CD14-positive monocyte (primary cell): ENCODE measurements at regions not wholly inside any gene's neighbourhood (a gene's known extent, or its start where the extent isn't known, plus 50 kb on each side); places are given as distances from the start of the nearest gene placed in this dataset.

ENCODE experiments used
- DNase-seq, 3 donors: peaks; one replicate each; pipeline ENCODE4 v3.0.0-alpha.2; 2011 to 2022
- H2AFZ ChIP-seq: 2 replicates; pipeline ENCODE4 v1.6.0; 2012; ENCODE audit warnings: mild to moderate bottlenecking, low read depth, low read length, inconsistent platforms; ENCODE audit not compliant: insufficient read depth, poor library complexity, severe bottlenecking
- H3K27ac ChIP-seq, 2 donors: 1 replicate in 1 of 2; 2 replicates in 1 of 2; pipeline ENCODE4 v1.5.1; 2012 to 2013; ENCODE audit warnings: low read length in 2 of 2, control low read depth in 1 of 2, inconsistent platforms in 1 of 2, low read depth in 1 of 2, mild to moderate bottlenecking in 1 of 2
- H3K27me3 ChIP-seq, 2 donors: one replicate each; pipeline versions ENCODE4 v1.6.0 to v1.6.1; 2011 to 2013; ENCODE audit warnings: low read length in 2 of 2; ENCODE audit not compliant: control insufficient read depth in 2 of 2, insufficient read depth in 2 of 2
- H3K36me3 ChIP-seq, 2 donors: replicated peaks in 1 of 2; 1 replicate in 1 of 2; 2 replicates in 1 of 2; pipeline versions ENCODE4 v1.5.1 to v1.6.1; 2012 to 2013; ENCODE audit warnings: low read length in 2 of 2, control low read depth in 1 of 2, inconsistent platforms in 1 of 2, mild to moderate bottlenecking in 1 of 2; ENCODE audit not compliant: insufficient read depth in 2 of 2, control insufficient read depth in 1 of 2
- H3K4me1 ChIP-seq, 2 donors: 1 replicate in 1 of 2; 2 replicates in 1 of 2; pipeline versions ENCODE4 v1.5.1 to v1.6.1; 2012 to 2013; ENCODE audit warnings: low read length in 2 of 2, control low read depth in 1 of 2, inconsistent platforms in 1 of 2, mild to moderate bottlenecking in 1 of 2, moderate library complexity in 1 of 2; ENCODE audit not compliant: insufficient read depth in 2 of 2, control insufficient read depth in 1 of 2
- H3K4me2 ChIP-seq: replicated peaks from 2 replicates; pipeline ENCODE3; 2012; ENCODE audit warnings: low read length, moderate library complexity, mild to moderate bottlenecking; ENCODE audit not compliant: poor library complexity, severe bottlenecking; ENCODE audit errors: extremely low read depth
- H3K4me3 ChIP-seq, 3 experiments: fragments of 200-600 bp in 1 of 3; sonication (generic) in 1 of 3; replicated peaks in 1 of 3; 1 replicate in 2 of 3; 2 replicates in 1 of 3; pipeline ENCODE4 v1.5.1; 2011 to 2013; ENCODE audit warnings: low read length in 3 of 3, mild to moderate bottlenecking in 3 of 3, control low read depth in 2 of 3, low read depth in 2 of 3, inconsistent platforms in 1 of 3, moderate library complexity in 1 of 3
- H3K79me2 ChIP-seq: 2 replicates; pipeline ENCODE4 v1.6.0; 2012; ENCODE audit warnings: mild to moderate bottlenecking, control low read depth, inconsistent platforms, low read length, moderate library complexity; ENCODE audit not compliant: insufficient read depth
- H3K9ac ChIP-seq: 2 replicates; pipeline ENCODE4 v1.6.0; 2017; ENCODE audit warnings: low read length, mild to moderate bottlenecking; ENCODE audit not compliant: insufficient read depth, poor library complexity, severe bottlenecking
- H3K9me3 ChIP-seq, 2 donors: replicated peaks in 1 of 2; 1 replicate in 1 of 2; 2 replicates in 1 of 2; pipeline versions ENCODE4 v1.5.1 to v1.6.1; 2012 to 2013; ENCODE audit warnings: low read length in 2 of 2, control low read depth in 1 of 2; ENCODE audit not compliant: control insufficient read depth in 1 of 2, insufficient read depth in 1 of 2
- H4K20me1 ChIP-seq: 2 replicates; pipeline ENCODE4 v1.6.0; 2012; ENCODE audit warnings: mild to moderate bottlenecking, low read length, control low read depth, moderate library complexity; ENCODE audit not compliant: insufficient read depth
- H3K27ac Mint-ChIP-seq, 7 donors: one replicate each; pipeline ENCODE4 v1.8.0; 2020; ENCODE audit warnings: mild to moderate bottlenecking in 7 of 7, mixed read lengths in 7 of 7, moderate library complexity in 6 of 7, inconsistent platforms in 2 of 7
- H3K27me3 Mint-ChIP-seq, 3 donors: one replicate each; pipeline ENCODE4 v1.8.0; 2021 to 2022; ENCODE audit warnings: low read depth in 3 of 3, mild to moderate bottlenecking in 3 of 3, mixed read lengths in 3 of 3, moderate library complexity in 3 of 3, inconsistent platforms in 1 of 3
- H3K36me3 Mint-ChIP-seq, 2 donors: one replicate each; pipeline ENCODE4 v1.8.0; 2020; ENCODE audit warnings: mixed read lengths in 2 of 2, inconsistent platforms in 1 of 2, mild to moderate bottlenecking in 1 of 2
- H3K4me1 Mint-ChIP-seq: one replicate; pipeline ENCODE4 v1.8.0; 2020; ENCODE audit warnings: mild to moderate bottlenecking, mixed read lengths
- H3K4me3 Mint-ChIP-seq, 2 donors: one replicate each; pipeline ENCODE4 v1.8.0; 2020; ENCODE audit warnings: mild to moderate bottlenecking in 2 of 2, mixed read lengths in 2 of 2, moderate library complexity in 1 of 2
- H3K9me3 Mint-ChIP-seq, 7 donors: one replicate each; pipeline ENCODE4 v1.8.0; 2020 to 2022; ENCODE audit warnings: mixed read lengths in 7 of 7, mild to moderate bottlenecking in 6 of 7, moderate library complexity in 6 of 7, inconsistent platforms in 2 of 7
- WGBS: methylation state at CpG from one replicate; pipeline ENCODE4 v1.1.5; 2013; ENCODE audit warnings: missing lambda C conversion rate; ENCODE audit not compliant: insufficient coverage; 5-methylcytosine and 5-hydroxymethylcytosine counted together
- intact Hi-C, 2 donors: fragments of 100-400 bp; cut with micrococcal nuclease; formaldehyde crosslinking; loops; one replicate each; pipeline versions ENCODE4 v1.15.0 to v1.15.1; 2023
- TF ChIP-seq, protein P1 (sequence below): fragments of 200-600 bp; IDR thresholded peaks from one replicate; pipeline ENCODE4 v1.8.0; 2022; ENCODE audit warnings: antibody characterized with exemption, mild to moderate bottlenecking

DNA sequence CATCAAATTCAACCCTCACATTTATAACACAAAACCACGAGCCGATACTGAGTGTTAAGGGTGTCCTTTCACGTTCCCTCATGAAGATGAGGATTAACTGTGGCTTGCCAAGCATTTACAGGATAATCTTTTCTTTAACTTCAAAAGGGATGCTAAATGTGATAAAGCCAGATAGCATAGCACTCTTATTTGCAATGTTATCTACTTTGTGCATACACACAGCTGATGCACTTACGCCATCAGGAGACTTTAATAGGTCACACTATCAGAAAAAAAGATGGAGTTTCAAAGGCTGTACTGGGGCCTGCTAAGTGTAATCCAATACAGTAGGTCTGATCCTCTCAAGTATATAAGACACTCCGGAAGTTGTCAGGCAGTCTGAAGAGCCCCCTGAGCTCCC, 572.7 kb downstream of the PIK3C3 start:
- Mint-ChIP-seq H3K4me3 (no peak overlapping the region), H3K27me3 (peaks cover 0 to 5% (median 2%) of the 10 kb centered on the region in 3 donors), H3K4me1 (no peaks in the 10 kb centered on the region), H3K36me3 (no peaks in the 10 kb centered on the region), H3K27ac (no peak overlapping the region), H3K9me3 (peaks cover 0 to 6% (median 0%) of the 10 kb centered on the region in 7 donors)
- Histone ChIP-seq H3K27ac (no peak overlapping the region), H3K4me1 (no peaks in the 10 kb centered on the region), H3K27me3 (no peaks in the 10 kb centered on the region), H3K4me3 (no peak overlapping the region), H4K20me1 (no peaks in the 10 kb centered on the region), H3K79me2 (no peaks in the 10 kb centered on the region), H3K9ac (no peak overlapping the region), H3K4me2 (no peak overlapping the region), H2AFZ (no peak overlapping the region), H3K36me3 (no peaks in the 10 kb centered on the region), H3K9me3 (no peaks in the 10 kb centered on the region)
- intact Hi-C loops, result no loop called here
- 100% methylated on average over 1 of the region's 5 CpGs for WGBS
- TF ChIP-seq, protein P1, sequence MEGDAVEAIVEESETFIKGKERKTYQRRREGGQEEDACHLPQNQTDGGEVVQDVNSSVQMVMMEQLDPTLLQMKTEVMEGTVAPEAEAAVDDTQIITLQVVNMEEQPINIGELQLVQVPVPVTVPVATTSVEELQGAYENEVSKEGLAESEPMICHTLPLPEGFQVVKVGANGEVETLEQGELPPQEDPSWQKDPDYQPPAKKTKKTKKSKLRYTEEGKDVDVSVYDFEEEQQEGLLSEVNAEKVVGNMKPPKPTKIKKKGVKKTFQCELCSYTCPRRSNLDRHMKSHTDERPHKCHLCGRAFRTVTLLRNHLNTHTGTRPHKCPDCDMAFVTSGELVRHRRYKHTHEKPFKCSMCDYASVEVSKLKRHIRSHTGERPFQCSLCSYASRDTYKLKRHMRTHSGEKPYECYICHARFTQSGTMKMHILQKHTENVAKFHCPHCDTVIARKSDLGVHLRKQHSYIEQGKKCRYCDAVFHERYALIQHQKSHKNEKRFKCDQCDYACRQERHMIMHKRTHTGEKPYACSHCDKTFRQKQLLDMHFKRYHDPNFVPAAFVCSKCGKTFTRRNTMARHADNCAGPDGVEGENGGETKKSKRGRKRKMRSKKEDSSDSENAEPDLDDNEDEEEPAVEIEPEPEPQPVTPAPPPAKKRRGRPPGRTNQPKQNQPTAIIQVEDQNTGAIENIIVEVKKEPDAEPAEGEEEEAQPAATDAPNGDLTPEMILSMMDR, result no peak
- no peak for DNase-seq

DNA sequence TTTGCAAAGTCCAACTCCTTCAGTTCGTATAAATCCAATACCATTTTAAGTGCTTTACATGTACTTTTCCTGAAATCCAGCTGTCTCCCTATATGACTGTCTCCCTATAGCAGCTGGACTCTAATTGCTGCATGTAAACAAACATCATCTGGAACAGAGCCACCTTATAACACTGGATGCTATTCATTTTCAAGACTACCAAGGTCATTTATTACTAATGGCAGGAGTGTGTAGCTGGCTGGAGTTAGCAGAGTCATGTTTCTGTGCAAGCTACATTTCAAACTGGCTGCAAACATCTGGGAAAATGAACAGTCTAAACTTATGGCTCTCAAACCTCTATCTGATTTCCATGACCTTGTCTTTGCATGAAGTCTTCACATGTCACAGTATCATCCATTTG, 575.2 kb downstream of the PIK3C3 start:
- Histone ChIP-seq H3K9me3 (no peaks in the 10 kb centered on the region), H3K27me3 (no peaks in the 10 kb centered on the region), H3K9ac (no peak overlapping the region), H3K4me1 (no peaks in the 10 kb centered on the region), H3K4me3 (no peak overlapping the region), H2AFZ (no peak overlapping the region), H3K36me3 (no peaks in the 10 kb centered on the region), H3K27ac (no peak overlapping the region), H4K20me1 (no peaks in the 10 kb centered on the region), H3K4me2 (no peak overlapping the region), H3K79me2 (no peaks in the 10 kb centered on the region)
- H3K4me1 Mint-ChIP-seq, result no peaks in the 10 kb centered on the region
- DNase-seq, result no peak
- no peaks in the 10 kb centered on the region for H3K36me3 Mint-ChIP-seq
- intact Hi-C loops, result no loop called here
- TF ChIP-seq, protein P1, result no peak
- WGBS, result 100% methylated on average over 1 of the region's 1 CpG
- H3K4me3 Mint-ChIP-seq, result no peak overlapping the region
- peaks cover 0 to 5% (median 1%) of the 10 kb centered on the region in 3 donors for H3K27me3 Mint-ChIP-seq
- H3K27ac Mint-ChIP-seq, result no peak overlapping the region
- H3K9me3 Mint-ChIP-seq, result peaks cover 0 to 6% (median 0%) of the 10 kb centered on the region in 7 donors
